ENCODE measurements at regions not wholly inside any gene's neighbourhood (a gene's known extent, or its start where the extent isn't known, plus 50 kb on each side); places are given as distances from the start of the nearest gene placed in this dataset.

DNA sequence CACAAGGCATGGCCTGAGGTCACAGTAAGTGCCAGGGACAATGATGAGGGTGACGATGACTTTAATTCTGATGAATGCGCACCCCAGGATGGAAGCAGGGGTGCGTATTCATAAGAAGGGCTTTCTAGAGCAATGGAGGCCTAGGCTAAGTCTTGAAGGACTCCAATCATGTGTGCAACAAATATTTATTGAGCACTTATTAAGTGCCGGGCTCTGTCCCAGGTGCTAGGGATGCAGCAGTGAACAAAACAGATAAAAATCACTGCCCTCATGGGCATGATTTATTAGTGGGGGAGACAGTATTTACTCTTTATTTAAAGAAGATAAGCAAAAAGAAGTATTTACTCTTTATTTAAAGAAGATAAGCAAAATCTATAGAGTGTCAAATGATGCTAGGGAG lies 198.2 kb upstream of the KCNG1 start:
- Histone ChIP-seq H3K4me3 (ENCODE audit: low read depth, low read length) (no peak overlapping the region), H3K27me3 (replicated peaks) (no peaks in the 10 kb centered on the region), H3K27ac (no peak overlapping the region), H3K36me3 (replicated peaks) (no peaks in the 10 kb centered on the region)
- in situ Hi-C loops (cut with HindIII; ENCODE audit: low pct_ligation_motif_present, low sequenced_read_pairs): no loop called here
- TF ChIP-seq, protein P1, sequence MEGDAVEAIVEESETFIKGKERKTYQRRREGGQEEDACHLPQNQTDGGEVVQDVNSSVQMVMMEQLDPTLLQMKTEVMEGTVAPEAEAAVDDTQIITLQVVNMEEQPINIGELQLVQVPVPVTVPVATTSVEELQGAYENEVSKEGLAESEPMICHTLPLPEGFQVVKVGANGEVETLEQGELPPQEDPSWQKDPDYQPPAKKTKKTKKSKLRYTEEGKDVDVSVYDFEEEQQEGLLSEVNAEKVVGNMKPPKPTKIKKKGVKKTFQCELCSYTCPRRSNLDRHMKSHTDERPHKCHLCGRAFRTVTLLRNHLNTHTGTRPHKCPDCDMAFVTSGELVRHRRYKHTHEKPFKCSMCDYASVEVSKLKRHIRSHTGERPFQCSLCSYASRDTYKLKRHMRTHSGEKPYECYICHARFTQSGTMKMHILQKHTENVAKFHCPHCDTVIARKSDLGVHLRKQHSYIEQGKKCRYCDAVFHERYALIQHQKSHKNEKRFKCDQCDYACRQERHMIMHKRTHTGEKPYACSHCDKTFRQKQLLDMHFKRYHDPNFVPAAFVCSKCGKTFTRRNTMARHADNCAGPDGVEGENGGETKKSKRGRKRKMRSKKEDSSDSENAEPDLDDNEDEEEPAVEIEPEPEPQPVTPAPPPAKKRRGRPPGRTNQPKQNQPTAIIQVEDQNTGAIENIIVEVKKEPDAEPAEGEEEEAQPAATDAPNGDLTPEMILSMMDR (IDR thresholded peaks at IDR 0.05; ENCODE audit: low read depth, low read length, missing control alignments): no peak
- no peak for DNase-seq

GRCh38 chr20:51220293-51220706 lies 197.4 kb upstream of the KCNG1 start:
- Histone ChIP-seq H3K4me3 (ENCODE audit: low read depth, low read length) (no peak overlapping the region), H3K27ac (no peak overlapping the region), H3K36me3 (replicated peaks) (no peaks in the 10 kb centered on the region), H3K27me3 (replicated peaks) (no peaks in the 10 kb centered on the region)
- TF ChIP-seq, protein P1 (IDR thresholded peaks at IDR 0.05; ENCODE audit: low read depth, low read length, missing control alignments): peak; percentile 95
- DNase-seq: no peak
- in situ Hi-C loops (cut with HindIII; ENCODE audit: low pct_ligation_motif_present, low sequenced_read_pairs): no loop called here

GRCh38 chr20:51219544-51219943 lies 196.6 kb upstream of the KCNG1 start:
- TF ChIP-seq, protein P1 (IDR thresholded peaks at IDR 0.05; ENCODE audit: low read depth, low read length, missing control alignments): no peak
- in situ Hi-C loops (cut with HindIII; ENCODE audit: low pct_ligation_motif_present, low sequenced_read_pairs): no loop called here
- no peaks in the 10 kb centered on the region for H3K27me3 ChIP-seq (replicated peaks)
- DNase-seq: no peak
- H3K36me3 ChIP-seq (replicated peaks): no peaks in the 10 kb centered on the region
- no peak overlapping the region for H3K4me3 ChIP-seq (ENCODE audit: low read depth, low read length)
- no peak overlapping the region for H3K27ac ChIP-seq

- in situ Hi-C loops (cut with HindIII; ENCODE audit: low pct_ligation_motif_present, low sequenced_read_pairs): no loop called here
- TF ChIP-seq, protein P1 (IDR thresholded peaks at IDR 0.05; ENCODE audit: low read depth, low read length, missing control alignments): no peak
- no peaks in the 10 kb centered on the region for H3K27me3 ChIP-seq (replicated peaks)
- no peak for DNase-seq
- no peaks in the 10 kb centered on the region for H3K36me3 ChIP-seq (replicated peaks)
- H3K4me3 ChIP-seq (ENCODE audit: low read depth, low read length): no peak overlapping the region
- H3K27ac ChIP-seq: no peak overlapping the region
Measured at GRCh38 chr20:51218603-51219002, 195.7 kb upstream of the KCNG1 start.

GRCh38 chr20:51217347-51218045 lies 194.6 kb upstream of the KCNG1 start:
- no peaks in the 10 kb centered on the region for H3K36me3 ChIP-seq (replicated peaks)
- no peak overlapping the region for H3K4me3 ChIP-seq (ENCODE audit: low read depth, low read length)
- H3K27me3 ChIP-seq (replicated peaks): no peaks in the 10 kb centered on the region
- TF ChIP-seq, protein P1 (IDR thresholded peaks at IDR 0.05; ENCODE audit: low read depth, low read length, missing control alignments): no peak
- no peak overlapping the region for H3K27ac ChIP-seq
- DNase-seq: no peak
- in situ Hi-C loops (cut with HindIII; ENCODE audit: low pct_ligation_motif_present, low sequenced_read_pairs): no loop called here

DNA sequence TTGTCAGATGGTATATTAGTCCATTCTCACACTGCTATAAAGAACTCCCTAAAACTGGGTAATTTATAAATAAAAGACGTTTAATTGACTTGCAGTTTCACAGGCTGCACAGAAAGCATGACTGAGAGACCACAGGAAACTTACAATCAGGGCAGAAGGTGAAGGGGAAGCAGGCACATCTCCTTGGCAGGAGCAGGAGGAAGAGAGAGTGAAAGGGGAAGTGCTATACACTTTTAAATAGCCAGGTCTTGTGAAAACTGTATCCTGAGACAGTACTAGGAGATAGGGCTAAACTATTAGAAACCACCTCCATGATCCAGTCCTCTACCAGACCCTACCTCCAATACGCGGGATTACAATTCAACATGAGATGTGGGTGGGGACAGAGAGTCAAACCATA lies 193.9 kb upstream of the KCNG1 start:
- TF ChIP-seq, protein P1 (IDR thresholded peaks at IDR 0.05; ENCODE audit: low read depth, low read length, missing control alignments): no peak
- Histone ChIP-seq H3K27me3 (replicated peaks) (no peaks in the 10 kb centered on the region), H3K4me3 (ENCODE audit: low read depth, low read length) (no peak overlapping the region), H3K36me3 (replicated peaks) (no peaks in the 10 kb centered on the region), H3K27ac (no peak overlapping the region)
- no peak for DNase-seq
- in situ Hi-C loops (cut with HindIII; ENCODE audit: low pct_ligation_motif_present, low sequenced_read_pairs): no loop called here
